Keratinocyte (primary cell): ENCODE measurements at regions not wholly inside any gene's neighbourhood (a gene's known extent, or its start where the extent isn't known, plus 50 kb on each side); places are given as distances from the start of the nearest gene placed in this dataset.

Experiments used
- DNase-seq: peaks from one replicate; pipeline ENCODE4 v3.0.0-alpha.2; 2011; ENCODE audit warnings: low read depth, missing footprints, low spot score
- FAIRE-seq: peaks from 2 replicates; lab custom pipeline; 2011; peaks lifted over from hg19 to GRCh38; lab: Jason Lieb, UNC
- H2AFZ ChIP-seq: 2 replicates; pipeline ENCODE4 v1.6.0; 2012; ENCODE audit warnings: low read length, control low read depth, inconsistent platforms; ENCODE audit not compliant: control insufficient read depth
- H3K27ac ChIP-seq: 2 replicates; pipeline ENCODE4 v1.5.1; 2011; ENCODE audit warnings: low read length; ENCODE audit not compliant: control insufficient read depth, insufficient read depth
- H3K27me3 ChIP-seq: 3 replicates; pipeline ENCODE4 v1.6.0; 2011; ENCODE audit warnings: low read length; ENCODE audit not compliant: control insufficient read depth, insufficient read depth; ENCODE audit errors: extremely low read depth
- H3K36me3 ChIP-seq, 2 experiments: 2 replicates in 1 of 2; 3 replicates in 1 of 2; pipeline ENCODE4 v1.5.1; 2011; ENCODE audit warnings: low read length in 2 of 2, mild to moderate bottlenecking in 1 of 2; ENCODE audit not compliant: control insufficient read depth in 2 of 2, insufficient read depth in 2 of 2; ENCODE audit errors: extremely low read depth in 1 of 2
- H3K4me1 ChIP-seq: 3 replicates; pipeline ENCODE4 v1.5.1; 2011; ENCODE audit warnings: low read length; ENCODE audit not compliant: control insufficient read depth, insufficient read depth; ENCODE audit errors: extremely low read depth
- H3K4me2 ChIP-seq: 3 replicates; pipeline ENCODE4 v1.6.0; 2011; ENCODE audit warnings: low read depth, low read length; ENCODE audit not compliant: control insufficient read depth, insufficient read depth; ENCODE audit errors: extremely low read depth
- H3K4me3 ChIP-seq, 3 experiments: fragments of 200-600 bp in 1 of 3; sonication (generic) in 1 of 3; 2 replicates in 2 of 3; 3 replicates in 1 of 3; pipeline ENCODE4 v1.5.1; 2011 to 2016; ENCODE audit warnings: low read length in 3 of 3, mild to moderate bottlenecking in 3 of 3, control low read depth in 2 of 3, inconsistent platforms in 1 of 3, low read depth in 1 of 3, mixed read lengths in 1 of 3, mixed run types in 1 of 3, moderate library complexity in 1 of 3; ENCODE audit not compliant: control insufficient read depth in 2 of 3, insufficient read depth in 2 of 3; ENCODE audit errors: extremely low read depth in 1 of 3
- H3K79me2 ChIP-seq: 2 replicates; pipeline ENCODE4 v1.6.0; 2012; ENCODE audit warnings: low read length; ENCODE audit not compliant: control insufficient read depth, insufficient read depth
- H3K9ac ChIP-seq: 3 replicates; pipeline ENCODE4 v1.6.0; 2011; ENCODE audit warnings: low read length; ENCODE audit not compliant: control insufficient read depth, insufficient read depth; ENCODE audit errors: extremely low read depth
- H3K9me1 ChIP-seq: 3 replicates; pipeline ENCODE4 v1.6.0; 2011; ENCODE audit warnings: low read length; ENCODE audit not compliant: control insufficient read depth, insufficient read depth; ENCODE audit errors: extremely low read depth
- H3K9me3 ChIP-seq: 2 replicates; pipeline ENCODE4 v1.5.1; 2012; ENCODE audit warnings: low read depth, low read length; ENCODE audit not compliant: control insufficient read depth
- H4K20me1 ChIP-seq: 3 replicates; pipeline ENCODE4 v1.6.0; 2011; ENCODE audit warnings: low read length; ENCODE audit not compliant: control insufficient read depth, insufficient read depth; ENCODE audit errors: extremely low read depth
- EZH2 ChIP-seq: IDR thresholded peaks from one replicate; pipeline ENCODE4 v1.6.1; 2012; ENCODE audit warnings: inconsistent platforms, mild to moderate bottlenecking, low read length, moderate library complexity
- dilution Hi-C: fragments of 300-500 bp; cut with MboI; formaldehyde crosslinking; loops from one replicate; pipeline ENCODE4 v1.7.0; 2020; ENCODE audit warnings: low sequenced_read_pairs; ENCODE audit not compliant: extremely low pct_ligation_motif_present
- TF ChIP-seq, protein P1 (sequence below), 3 experiments: IDR thresholded peaks in 1 of 3; conservative IDR thresholded peaks in 1 of 3; optimal IDR thresholded peaks in 1 of 3; 2 replicates in 2 of 3; 3 replicates in 1 of 3; pipeline versions ENCODE3 to v1.5.1; 2011; ENCODE audit warnings: low read length in 3 of 3, mild to moderate bottlenecking in 3 of 3, moderate library complexity in 2 of 3, control low read depth in 1 of 3, inconsistent platforms in 1 of 3; ENCODE audit not compliant: insufficient read depth in 2 of 3; ENCODE audit errors: extremely low read depth in 1 of 3

GRCh38 chr4:179285696-179286095, 1843.5 kb upstream of the AGA start:
- FAIRE-seq (no peak), DNase-seq (no peak)
- no peaks in the 10 kb centered on the region for H3K27me3 ChIP-seq
- H3K4me1 ChIP-seq, result no peaks in the 10 kb centered on the region
- H3K4me3 ChIP-seq, result no peak overlapping the region
- H4K20me1 ChIP-seq, result no peaks in the 10 kb centered on the region
- no peak overlapping the region for H3K9ac ChIP-seq
- H3K36me3 ChIP-seq, result no peaks in the 10 kb centered on the region
- H2AFZ ChIP-seq, result no peak overlapping the region
- H3K9me1 ChIP-seq, result no peaks in the 10 kb centered on the region
- TF ChIP-seq EZH2, result no peak
- TF ChIP-seq, protein P1, sequence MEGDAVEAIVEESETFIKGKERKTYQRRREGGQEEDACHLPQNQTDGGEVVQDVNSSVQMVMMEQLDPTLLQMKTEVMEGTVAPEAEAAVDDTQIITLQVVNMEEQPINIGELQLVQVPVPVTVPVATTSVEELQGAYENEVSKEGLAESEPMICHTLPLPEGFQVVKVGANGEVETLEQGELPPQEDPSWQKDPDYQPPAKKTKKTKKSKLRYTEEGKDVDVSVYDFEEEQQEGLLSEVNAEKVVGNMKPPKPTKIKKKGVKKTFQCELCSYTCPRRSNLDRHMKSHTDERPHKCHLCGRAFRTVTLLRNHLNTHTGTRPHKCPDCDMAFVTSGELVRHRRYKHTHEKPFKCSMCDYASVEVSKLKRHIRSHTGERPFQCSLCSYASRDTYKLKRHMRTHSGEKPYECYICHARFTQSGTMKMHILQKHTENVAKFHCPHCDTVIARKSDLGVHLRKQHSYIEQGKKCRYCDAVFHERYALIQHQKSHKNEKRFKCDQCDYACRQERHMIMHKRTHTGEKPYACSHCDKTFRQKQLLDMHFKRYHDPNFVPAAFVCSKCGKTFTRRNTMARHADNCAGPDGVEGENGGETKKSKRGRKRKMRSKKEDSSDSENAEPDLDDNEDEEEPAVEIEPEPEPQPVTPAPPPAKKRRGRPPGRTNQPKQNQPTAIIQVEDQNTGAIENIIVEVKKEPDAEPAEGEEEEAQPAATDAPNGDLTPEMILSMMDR (optimal IDR thresholded peaks at IDR 0.05 in 1 of 3, IDR thresholded peaks at IDR 0.05 in 1 of 3, conservative IDR thresholded peaks at IDR 0.05 in 1 of 3; ENCODE audit: extremely low read depth in 1 of 3, insufficient read depth in 2 of 3, low read length in 3 of 3), result no peak
- no peak overlapping the region for H3K27ac ChIP-seq
- no peak overlapping the region for H3K4me2 ChIP-seq
- dilution Hi-C loops, result no loop called here
- no peaks in the 10 kb centered on the region for H3K9me3 ChIP-seq
- H3K79me2 ChIP-seq, result no peaks in the 10 kb centered on the region

DNA sequence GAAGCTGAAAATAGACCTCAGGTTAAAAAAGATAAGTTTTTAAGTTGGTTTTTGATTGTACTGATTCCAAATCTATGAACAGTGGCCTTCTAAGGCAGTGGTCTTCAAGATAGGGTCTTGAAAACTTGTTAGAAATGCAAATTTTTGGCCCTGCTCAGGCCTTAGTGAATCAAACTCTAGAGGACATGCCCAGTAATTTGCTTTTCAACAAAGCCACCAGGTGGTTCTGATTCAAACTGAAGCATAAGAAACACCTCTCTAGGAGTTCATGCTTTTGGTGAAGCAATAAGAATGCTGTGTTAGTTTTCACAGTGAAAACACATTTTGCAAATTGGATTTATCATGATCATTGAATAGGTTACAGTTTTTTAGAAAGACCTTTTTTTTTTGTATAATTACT, 1849.4 kb upstream of the AGA start:
- H2AFZ ChIP-seq, result no peak overlapping the region
- no peak overlapping the region for H3K9ac ChIP-seq
- H3K36me3 ChIP-seq, result no peaks in the 10 kb centered on the region
- H3K4me2 ChIP-seq, result no peak overlapping the region
- H3K9me1 ChIP-seq, result no peaks in the 10 kb centered on the region
- no peaks in the 10 kb centered on the region for H3K4me1 ChIP-seq
- no peaks in the 10 kb centered on the region for H3K27me3 ChIP-seq
- dilution Hi-C loops, result no loop called here
- FAIRE-seq (no peak), DNase-seq (no peak)
- H4K20me1 ChIP-seq, result no peaks in the 10 kb centered on the region
- H3K27ac ChIP-seq, result no peak overlapping the region
- H3K9me3 ChIP-seq, result no peaks in the 10 kb centered on the region
- no peak for TF ChIP-seq EZH2
- TF ChIP-seq, protein P1 (optimal IDR thresholded peaks at IDR 0.05 in 1 of 3, IDR thresholded peaks at IDR 0.05 in 1 of 3, conservative IDR thresholded peaks at IDR 0.05 in 1 of 3; ENCODE audit: extremely low read depth in 1 of 3, insufficient read depth in 2 of 3, low read length in 3 of 3), result no peak
- H3K4me3 ChIP-seq, result no peak overlapping the region
- no peaks in the 10 kb centered on the region for H3K79me2 ChIP-seq
